IPS-20b (cell line): ENCODE measurements at regions not wholly inside any gene's neighbourhood (a gene's known extent, or its start where the extent isn't known, plus 50 kb on each side); places are given as distances from the start of the nearest gene placed in this dataset.
A peak's percentile ranks its signal among the peaks of the same experiment; 100 is the strongest.

Experiments
- H3K27ac ChIP-seq: one replicate; pipeline ENCODE4 v1.5.1; 2013; ENCODE audit warnings: low read length
- H3K27me3 ChIP-seq: 2 replicates; pipeline ENCODE4 v1.6.1; 2013; ENCODE audit warnings: mild to moderate bottlenecking, low read length, inconsistent platforms; ENCODE audit not compliant: insufficient read depth
- H3K36me3 ChIP-seq: 2 replicates; pipeline ENCODE4 v1.6.1; 2013; ENCODE audit warnings: low read depth, mild to moderate bottlenecking, inconsistent platforms, low read length, moderate library complexity; ENCODE audit not compliant: insufficient read depth
- H3K4me1 ChIP-seq: 2 replicates; pipeline ENCODE4 v1.6.1; 2013; ENCODE audit warnings: mild to moderate bottlenecking, control low read depth, inconsistent platforms, low read length, moderate library complexity; ENCODE audit not compliant: insufficient read depth
- H3K4me3 ChIP-seq: 2 replicates; pipeline ENCODE4 v1.5.1; 2013; ENCODE audit warnings: mild to moderate bottlenecking, low read length, inconsistent platforms
- H3K9ac ChIP-seq: 2 replicates; pipeline ENCODE4 v1.6.1; 2013; ENCODE audit warnings: low read depth, mild to moderate bottlenecking, inconsistent platforms, low read length, moderate library complexity
- H3K9me3 ChIP-seq: 2 replicates; pipeline ENCODE4 v1.6.1; 2013; ENCODE audit warnings: mild to moderate bottlenecking, low read depth, low read length, inconsistent platforms; ENCODE audit not compliant: insufficient read depth

- Histone ChIP-seq H3K9me3 (no peaks in the 10 kb centered on the region), H3K27me3 (no peaks in the 10 kb centered on the region), H3K4me1 (peaks cover 8% of the 10 kb centered on the region; the same call in 1 of the 2 replicates), H3K9ac (no peak overlapping the region), H3K27ac (no peak overlapping the region), H3K36me3 (no peaks in the 10 kb centered on the region), H3K4me3 (no peak overlapping the region)
Measured at GRCh38 chr7:26061678-26062603, 90.1 kb upstream of the NFE2L3 start.

- H3K27ac ChIP-seq: no peak overlapping the region
- peaks cover 8% of the 10 kb centered on the region; the same call in 1 of the 2 replicates for H3K4me1 ChIP-seq
- H3K9me3 ChIP-seq: no peaks in the 10 kb centered on the region
- H3K4me3 ChIP-seq: no peak overlapping the region
- H3K36me3 ChIP-seq: no peaks in the 10 kb centered on the region
- H3K27me3 ChIP-seq: no peaks in the 10 kb centered on the region
- no peak overlapping the region for H3K9ac ChIP-seq
Measured at GRCh38 chr7:26065652-26066051, 86.3 kb upstream of the NFE2L3 start.

GRCh38 chr7:26066736-26067135 lies 85.3 kb upstream of the NFE2L3 start:
- no peak overlapping the region for H3K4me3 ChIP-seq

GRCh38 chr7:26070290-26070689 lies 81.7 kb upstream of the NFE2L3 start:
- no peak overlapping the region for H3K4me3 ChIP-seq
- H3K9me3 ChIP-seq: no peaks in the 10 kb centered on the region
- H3K4me1 ChIP-seq: no peaks in the 10 kb centered on the region; the same call in 1 of the 2 replicates
- no peaks in the 10 kb centered on the region for H3K36me3 ChIP-seq
- no peak overlapping the region for H3K9ac ChIP-seq
- H3K27ac ChIP-seq: no peak overlapping the region
- no peaks in the 10 kb centered on the region for H3K27me3 ChIP-seq

More at GRCh38 chr7:26066736-26067135, 85.3 kb upstream of the NFE2L3 start:
- Histone ChIP-seq H3K9ac (no peak overlapping the region), H3K36me3 (no peaks in the 10 kb centered on the region), H3K27ac (no peak overlapping the region), H3K9me3 (no peaks in the 10 kb centered on the region), H3K27me3 (no peaks in the 10 kb centered on the region), H3K4me1 (no peaks in the 10 kb centered on the region)

- H3K9ac ChIP-seq: no peak overlapping the region
- H3K4me1 ChIP-seq: no peaks in the 10 kb centered on the region; the same call in 1 of the 2 replicates
- H3K27me3 ChIP-seq: no peaks in the 10 kb centered on the region
- no peaks in the 10 kb centered on the region for H3K9me3 ChIP-seq
- no peak overlapping the region for H3K27ac ChIP-seq
- no peak overlapping the region for H3K4me3 ChIP-seq
- H3K36me3 ChIP-seq: no peaks in the 10 kb centered on the region
Measured at GRCh38 chr7:26071622-26072456, 80.2 kb upstream of the NFE2L3 start.

- no peaks in the 10 kb centered on the region for H3K9me3 ChIP-seq
- H3K9ac ChIP-seq: no peak overlapping the region
- no peak overlapping the region for H3K27ac ChIP-seq
- H3K4me3 ChIP-seq: no peak overlapping the region
- no peaks in the 10 kb centered on the region; the same call in 1 of the 2 replicates for H3K4me1 ChIP-seq
- no peaks in the 10 kb centered on the region for H3K27me3 ChIP-seq
- no peaks in the 10 kb centered on the region for H3K36me3 ChIP-seq
Measured at GRCh38 chr7:26073041-26073440, 79.0 kb upstream of the NFE2L3 start.

GRCh38 chr7:26074919-26075318 lies 77.1 kb upstream of the NFE2L3 start:
- Histone ChIP-seq H3K4me1 (no peaks in the 10 kb centered on the region; the same call in 1 of the 2 replicates), H3K27ac (no peak overlapping the region), H3K9me3 (no peaks in the 10 kb centered on the region), H3K27me3 (0 out of 2 replicates have a peak, but pooled peaks cover 4% of the 10 kb centered on the region), H3K9ac (no peak overlapping the region), H3K36me3 (no peaks in the 10 kb centered on the region), H3K4me3 (no peak overlapping the region)

GRCh38 chr7:26076691-26077090 lies 75.3 kb upstream of the NFE2L3 start:
- no peak overlapping the region for H3K27ac ChIP-seq
- H3K4me1 ChIP-seq: no peaks in the 10 kb centered on the region; the same call in 1 of the 2 replicates
- no peak overlapping the region for H3K4me3 ChIP-seq
- no peaks in the 10 kb centered on the region for H3K9me3 ChIP-seq
- H3K36me3 ChIP-seq: no peaks in the 10 kb centered on the region
- no peak overlapping the region for H3K9ac ChIP-seq
- H3K27me3 ChIP-seq: 0 out of 2 replicates have a peak, but pooled peaks cover 4% of the 10 kb centered on the region

- no peak overlapping the region for H3K9ac ChIP-seq
- H3K27ac ChIP-seq: no peak overlapping the region
- 0 out of 2 replicates have a peak, but pooled peaks cover 4% of the 10 kb centered on the region for H3K27me3 ChIP-seq
- no peaks in the 10 kb centered on the region for H3K9me3 ChIP-seq
- H3K4me1 ChIP-seq: peaks cover 3% of the 10 kb centered on the region; the same call in 1 of the 2 replicates
- no peaks in the 10 kb centered on the region for H3K36me3 ChIP-seq
- peak overlapping the region; percentile 40 for H3K4me3 ChIP-seq
Measured at GRCh38 chr7:26078437-26079336, 73.3 kb upstream of the NFE2L3 start.

- no peak overlapping the region for H3K9ac ChIP-seq
- no peak overlapping the region for H3K27ac ChIP-seq
- no peaks in the 10 kb centered on the region for H3K36me3 ChIP-seq
- no peaks in the 10 kb centered on the region for H3K9me3 ChIP-seq
- H3K4me1 ChIP-seq: peaks cover 6% of the 10 kb centered on the region; the same call in 1 of the 2 replicates
- 0 out of 2 replicates have a peak, but pooled peaks cover 4% of the 10 kb centered on the region for H3K27me3 ChIP-seq
- H3K4me3 ChIP-seq: no peak overlapping the region
Measured at GRCh38 chr7:26081638-26082037, 70.4 kb upstream of the NFE2L3 start.

- Histone ChIP-seq H3K4me3 (no peak overlapping the region), H3K4me1 (peaks cover 6% of the 10 kb centered on the region; the same call in 1 of the 2 replicates), H3K27me3 (0 out of 2 replicates have a peak, but pooled peaks cover 4% of the 10 kb centered on the region), H3K9me3 (no peaks in the 10 kb centered on the region), H3K9ac (no peak overlapping the region), H3K27ac (no peak overlapping the region), H3K36me3 (no peaks in the 10 kb centered on the region)
Measured at GRCh38 chr7:26083113-26083512, 68.9 kb upstream of the NFE2L3 start.
